ENCODE measurements at regions not wholly inside any gene's neighbourhood (a gene's known extent, or its start where the extent isn't known, plus 50 kb on each side); places are given as distances from the start of the nearest gene placed in this dataset.

DNA sequence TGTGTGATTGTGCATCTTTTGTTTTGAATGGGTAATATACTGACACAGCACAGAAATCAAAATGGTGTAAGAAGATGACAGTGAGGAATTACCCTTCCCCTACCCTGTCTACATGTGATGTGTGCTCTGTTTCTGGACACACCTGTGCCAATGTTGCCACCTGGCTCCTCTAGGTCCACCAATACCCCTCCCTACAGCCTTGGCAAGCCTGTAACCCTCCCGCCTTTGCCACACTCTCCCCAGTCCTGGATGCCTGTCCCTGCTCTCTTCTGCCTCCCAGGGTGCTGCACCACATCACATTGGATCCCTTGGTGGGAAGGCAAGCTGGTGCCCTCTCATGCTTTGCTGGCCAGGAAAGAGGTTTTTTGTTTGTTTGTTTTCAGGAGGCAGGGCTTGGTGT lies 289.5 kb upstream of the N4BP1 start:
- TF ChIP-seq, protein P1, sequence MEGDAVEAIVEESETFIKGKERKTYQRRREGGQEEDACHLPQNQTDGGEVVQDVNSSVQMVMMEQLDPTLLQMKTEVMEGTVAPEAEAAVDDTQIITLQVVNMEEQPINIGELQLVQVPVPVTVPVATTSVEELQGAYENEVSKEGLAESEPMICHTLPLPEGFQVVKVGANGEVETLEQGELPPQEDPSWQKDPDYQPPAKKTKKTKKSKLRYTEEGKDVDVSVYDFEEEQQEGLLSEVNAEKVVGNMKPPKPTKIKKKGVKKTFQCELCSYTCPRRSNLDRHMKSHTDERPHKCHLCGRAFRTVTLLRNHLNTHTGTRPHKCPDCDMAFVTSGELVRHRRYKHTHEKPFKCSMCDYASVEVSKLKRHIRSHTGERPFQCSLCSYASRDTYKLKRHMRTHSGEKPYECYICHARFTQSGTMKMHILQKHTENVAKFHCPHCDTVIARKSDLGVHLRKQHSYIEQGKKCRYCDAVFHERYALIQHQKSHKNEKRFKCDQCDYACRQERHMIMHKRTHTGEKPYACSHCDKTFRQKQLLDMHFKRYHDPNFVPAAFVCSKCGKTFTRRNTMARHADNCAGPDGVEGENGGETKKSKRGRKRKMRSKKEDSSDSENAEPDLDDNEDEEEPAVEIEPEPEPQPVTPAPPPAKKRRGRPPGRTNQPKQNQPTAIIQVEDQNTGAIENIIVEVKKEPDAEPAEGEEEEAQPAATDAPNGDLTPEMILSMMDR (IDR thresholded peaks at IDR 0.05): no peak
- H3K27me3 Mint-ChIP-seq (ENCODE audit: unreplicated experiment): no peaks in the 10 kb centered on the region

DNA sequence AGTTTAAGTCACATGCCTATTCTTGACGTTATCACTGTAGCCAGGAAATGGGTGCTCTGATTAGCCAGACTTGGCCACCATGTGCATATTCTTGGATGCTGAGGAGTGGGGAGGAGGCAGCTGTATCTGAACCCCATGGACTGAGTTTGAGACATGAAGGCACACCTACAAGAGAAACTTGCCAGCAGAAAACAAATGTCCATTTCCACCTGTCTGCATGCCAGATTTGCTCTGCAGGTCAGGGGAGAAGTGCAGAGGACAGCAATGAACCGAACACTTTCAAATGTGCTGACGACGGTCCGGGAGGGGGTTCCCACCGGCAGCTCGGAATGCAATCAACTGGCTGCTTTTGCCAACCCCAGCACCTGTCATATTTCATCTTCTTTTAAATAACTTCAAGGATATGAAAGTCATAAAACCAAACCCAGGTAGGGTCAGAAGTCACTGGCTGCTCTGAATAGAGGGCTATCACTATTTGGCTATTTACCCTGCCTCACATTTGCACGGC lies 287.8 kb upstream of the N4BP1 start:
- Mint-ChIP-seq H3K27ac (ENCODE audit: unreplicated experiment) (no peak overlapping the region), H3K4me1 (ENCODE audit: unreplicated experiment) (no peaks in the 10 kb centered on the region), H3K9me3 (ENCODE audit: unreplicated experiment) (no peaks in the 10 kb centered on the region), H3K36me3 (ENCODE audit: unreplicated experiment) (no peaks in the 10 kb centered on the region), H3K27me3 (ENCODE audit: unreplicated experiment) (no peaks in the 10 kb centered on the region), H3K4me3 (ENCODE audit: unreplicated experiment) (no peak overlapping the region)
- TF ChIP-seq, protein P1 (IDR thresholded peaks at IDR 0.05): no peak
- no peak for DNase-seq (ENCODE audit: extremely low spot score, unreplicated experiment)

More for the DNA sequence above, 289.5 kb upstream of the N4BP1 start:
- no peak overlapping the region for H3K4me3 Mint-ChIP-seq (ENCODE audit: unreplicated experiment)
- H3K4me1 Mint-ChIP-seq (ENCODE audit: unreplicated experiment): no peaks in the 10 kb centered on the region
- H3K9me3 Mint-ChIP-seq (ENCODE audit: unreplicated experiment): no peaks in the 10 kb centered on the region
- no peak overlapping the region for H3K27ac Mint-ChIP-seq (ENCODE audit: unreplicated experiment)
- DNase-seq (ENCODE audit: extremely low spot score, unreplicated experiment): no peak
- H3K36me3 Mint-ChIP-seq (ENCODE audit: unreplicated experiment): no peaks in the 10 kb centered on the region

DNA sequence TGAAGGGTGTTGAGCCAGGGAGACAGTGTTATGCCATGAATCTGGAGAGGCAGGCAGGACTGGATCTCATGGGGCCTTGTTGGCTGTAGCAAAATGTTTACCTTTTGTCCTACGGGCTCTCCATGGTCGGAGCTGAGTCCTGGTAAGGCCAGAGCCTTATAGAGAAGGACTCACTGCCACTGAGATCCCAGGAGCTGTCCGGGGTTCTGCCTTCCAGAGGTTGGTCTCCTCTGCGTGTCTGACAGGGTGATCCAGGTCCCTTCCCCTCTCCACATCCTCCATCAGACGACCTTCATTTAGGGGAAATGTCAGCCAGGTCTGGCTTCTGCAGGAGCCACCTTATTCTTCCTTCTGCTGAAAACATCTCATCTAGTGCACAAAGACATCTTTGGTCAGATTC lies 285.2 kb upstream of the N4BP1 start:
- TF ChIP-seq, protein P1 (IDR thresholded peaks at IDR 0.05): no peak
- H3K9me3 Mint-ChIP-seq (ENCODE audit: unreplicated experiment): no peaks in the 10 kb centered on the region
- no peaks in the 10 kb centered on the region for H3K4me1 Mint-ChIP-seq (ENCODE audit: unreplicated experiment)
- H3K27me3 Mint-ChIP-seq (ENCODE audit: unreplicated experiment): no peaks in the 10 kb centered on the region
- H3K4me3 Mint-ChIP-seq (ENCODE audit: unreplicated experiment): no peak overlapping the region
- H3K27ac Mint-ChIP-seq (ENCODE audit: unreplicated experiment): no peak overlapping the region
- H3K36me3 Mint-ChIP-seq (ENCODE audit: unreplicated experiment): no peaks in the 10 kb centered on the region
- no peak for DNase-seq (ENCODE audit: extremely low spot score, unreplicated experiment)

DNA sequence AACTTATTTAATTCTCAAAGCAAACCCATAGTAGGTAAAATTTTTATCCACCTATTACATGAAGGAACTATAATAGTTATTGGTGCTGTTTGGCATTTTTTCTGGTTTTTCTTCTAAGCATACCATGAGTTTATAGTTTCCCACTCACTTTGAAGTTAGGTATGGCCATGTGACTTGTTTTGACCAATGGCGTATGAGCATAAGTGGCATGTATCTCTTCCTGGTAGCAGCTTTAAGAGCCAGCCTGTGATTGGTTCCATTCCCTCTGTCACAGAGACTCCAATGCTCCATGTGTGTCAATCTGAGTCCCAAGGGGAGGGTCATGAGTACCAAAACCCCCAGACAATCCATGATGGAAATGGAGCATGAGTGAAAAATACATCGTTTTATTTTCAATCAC lies 282.9 kb upstream of the N4BP1 start:
- Mint-ChIP-seq H3K27me3 (ENCODE audit: unreplicated experiment) (no peaks in the 10 kb centered on the region), H3K36me3 (ENCODE audit: unreplicated experiment) (no peaks in the 10 kb centered on the region), H3K4me3 (ENCODE audit: unreplicated experiment) (no peak overlapping the region), H3K9me3 (ENCODE audit: unreplicated experiment) (no peaks in the 10 kb centered on the region), H3K27ac (ENCODE audit: unreplicated experiment) (no peak overlapping the region), H3K4me1 (ENCODE audit: unreplicated experiment) (no peaks in the 10 kb centered on the region)
- TF ChIP-seq, protein P1 (IDR thresholded peaks at IDR 0.05): no peak
- no peak for DNase-seq (ENCODE audit: extremely low spot score, unreplicated experiment)

DNA sequence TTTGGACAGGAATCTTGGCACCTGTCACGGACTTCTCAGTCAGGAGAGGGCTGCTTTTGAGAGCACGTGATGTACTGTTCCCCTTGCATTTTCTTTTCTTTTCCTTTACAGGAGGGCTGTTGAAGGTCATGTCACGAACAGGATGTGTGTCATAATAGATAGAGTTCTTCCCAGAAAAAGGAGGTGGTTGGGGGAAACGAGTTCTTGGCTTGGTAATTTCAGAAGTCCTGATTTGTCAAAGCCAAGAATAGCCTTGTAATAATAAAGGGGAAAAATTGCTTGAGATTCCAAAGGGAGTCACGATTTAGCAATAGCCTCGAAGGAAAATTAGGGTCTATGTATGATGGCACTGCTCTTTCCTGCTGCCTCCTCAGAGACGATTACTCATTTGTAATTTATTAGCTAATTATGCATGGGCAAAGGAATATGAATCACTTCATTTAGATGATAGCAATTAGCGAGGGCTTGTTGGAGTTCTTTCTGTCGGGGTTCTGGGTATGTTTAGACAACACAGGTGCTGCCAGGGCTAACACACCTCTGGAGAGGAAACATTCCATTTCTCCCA lies 277.7 kb upstream of the N4BP1 start:
- no peaks in the 10 kb centered on the region for H3K27me3 Mint-ChIP-seq (ENCODE audit: unreplicated experiment)
- no peak for DNase-seq (ENCODE audit: extremely low spot score, unreplicated experiment)
- H3K4me1 Mint-ChIP-seq (ENCODE audit: unreplicated experiment): no peaks in the 10 kb centered on the region
- H3K27ac Mint-ChIP-seq (ENCODE audit: unreplicated experiment): no peak overlapping the region
- H3K9me3 Mint-ChIP-seq (ENCODE audit: unreplicated experiment): no peaks in the 10 kb centered on the region
- no peak overlapping the region for H3K4me3 Mint-ChIP-seq (ENCODE audit: unreplicated experiment)
- H3K36me3 Mint-ChIP-seq (ENCODE audit: unreplicated experiment): no peaks in the 10 kb centered on the region
- TF ChIP-seq, protein P1 (IDR thresholded peaks at IDR 0.05): no peak

Measured in osteocyte (in vitro differentiated cells).